Stimulated activated CD8-positive, alpha-beta memory T cell treated with anti-CD3 and anti-CD28 coated beads, Interleukin-12 subunit alpha, Interleukin-12 subunit beta, amount 100 ng/mL, for 24 hours (primary cell): ENCODE measurements at regions not wholly inside any gene's neighbourhood (a gene's known extent, or its start where the extent isn't known, plus 50 kb on each side); places are given as distances from the start of the nearest gene placed in this dataset.

Experiments
- DNase-seq: peaks from one replicate; pipeline ENCODE4 v3.0.0-alpha.2; 2020; ENCODE audit errors: extremely low read depth

- DNase-seq = no peak
These were observed 462.3 kb upstream of the JARID2 start for GRCh38 chr6:14783594-14783993.

- no peak for DNase-seq
These were observed 461.0 kb upstream of the JARID2 start for GRCh38 chr6:14784596-14785492.

DNA sequence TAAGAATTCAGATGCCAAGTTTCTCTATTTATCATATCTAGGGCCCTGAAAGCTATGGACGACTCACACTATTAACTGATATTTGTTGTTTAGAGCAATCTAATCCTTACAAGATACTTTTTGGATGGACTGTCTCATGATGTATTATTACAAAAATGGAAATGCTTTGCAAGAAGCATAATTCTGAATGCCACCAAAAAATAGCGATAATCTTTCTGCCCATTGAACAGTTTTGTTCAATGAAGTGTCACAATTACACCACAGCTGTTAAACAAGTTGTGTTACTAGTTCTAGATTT, 460.4 kb upstream of the JARID2 start:
- DNase-seq = no peak

DNA sequence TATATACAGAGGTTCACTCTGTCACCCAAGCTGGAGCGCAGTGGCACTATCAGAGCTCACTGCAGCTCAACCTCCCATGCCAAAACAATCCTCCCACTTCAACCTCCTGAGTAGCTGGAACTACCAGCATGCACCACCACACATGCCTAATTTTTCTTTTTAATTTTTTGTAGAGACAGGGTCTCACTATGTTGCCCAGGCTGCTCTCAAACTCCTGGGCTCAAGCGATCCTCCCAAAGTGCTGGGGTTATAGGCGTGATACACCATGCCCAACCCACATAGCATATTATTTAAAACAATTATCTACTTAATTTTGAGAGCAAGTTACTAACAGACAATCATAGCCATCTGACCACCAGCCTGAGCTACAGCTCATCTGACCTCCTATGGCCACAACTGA, 459.9 kb upstream of the JARID2 start:
- DNase-seq = no peak

DNA sequence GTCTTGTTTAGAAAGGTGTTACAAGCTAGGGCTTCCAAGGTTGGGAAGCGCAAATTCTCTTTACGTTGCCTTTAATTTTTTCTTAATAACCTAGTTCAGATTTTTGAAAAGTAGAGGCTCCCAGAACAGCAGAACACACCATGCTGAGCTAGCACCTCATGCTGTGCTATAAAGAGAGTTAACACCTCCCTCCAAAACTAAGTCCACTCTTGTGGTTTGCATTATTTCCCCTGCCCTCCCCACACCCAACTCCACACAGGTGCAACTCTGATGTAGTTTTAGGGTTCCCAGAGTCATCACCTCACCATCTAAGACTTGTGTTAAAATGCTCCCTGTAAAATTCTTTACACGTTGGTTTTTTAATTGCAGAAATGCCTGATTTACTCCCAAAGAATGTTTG, 459.4 kb upstream of the JARID2 start:
- no peak for DNase-seq

GRCh38 chr6:14787250-14787649, 458.6 kb upstream of the JARID2 start:
- no peak for DNase-seq

GRCh38 chr6:14787677-14788076, 458.2 kb upstream of the JARID2 start:
- DNase-seq = no peak

DNA sequence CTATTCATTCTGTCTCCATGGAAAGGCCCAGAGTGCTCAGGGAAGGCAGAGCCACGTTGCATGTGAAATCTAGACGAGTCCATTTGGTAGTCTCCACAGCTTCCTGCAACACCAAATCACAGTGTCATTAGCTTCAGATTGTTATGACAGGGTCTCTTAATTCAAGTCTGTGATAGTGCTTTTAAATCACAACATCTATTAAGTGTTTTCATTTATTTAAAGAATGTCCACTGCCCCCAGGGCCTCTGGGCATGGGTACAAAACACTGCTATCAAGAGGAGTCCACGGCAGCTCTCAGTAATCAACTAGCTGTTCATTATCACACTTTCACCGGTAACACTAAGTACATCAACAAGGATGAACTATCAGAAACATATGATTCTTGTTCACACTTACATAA, 455.9 kb upstream of the JARID2 start:
- no peak for DNase-seq

GRCh38 chr6:14790976-14791375, 454.9 kb upstream of the JARID2 start:
- no peak for DNase-seq

GRCh38 chr6:14791526-14791925, 454.3 kb upstream of the JARID2 start:
- no peak for DNase-seq

GRCh38 chr6:14792118-14792955, 453.5 kb upstream of the JARID2 start:
- no peak for DNase-seq

DNA sequence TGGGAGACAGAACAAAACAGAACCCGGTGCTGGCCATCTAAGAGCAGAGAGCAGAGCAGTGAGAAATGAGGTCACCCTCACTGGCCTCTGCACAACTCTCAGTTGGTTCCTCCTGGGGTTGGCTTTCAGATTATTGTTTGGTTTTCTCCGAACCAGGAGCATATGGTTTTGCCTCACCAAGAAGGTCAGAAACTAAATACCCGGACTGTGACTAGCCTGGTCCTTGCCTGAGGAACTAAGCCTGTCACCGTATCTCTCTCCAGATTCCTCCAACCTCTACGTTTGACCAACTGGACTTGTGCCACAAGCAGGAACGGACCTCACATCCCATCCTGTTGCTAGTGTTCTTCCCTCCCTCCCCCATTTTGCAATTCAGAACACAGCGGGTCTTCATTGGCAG, 450.4 kb upstream of the JARID2 start:
- no peak for DNase-seq

GRCh38 chr6:14796974-14797762, 448.7 kb upstream of the JARID2 start:
- DNase-seq = no peak

DNA sequence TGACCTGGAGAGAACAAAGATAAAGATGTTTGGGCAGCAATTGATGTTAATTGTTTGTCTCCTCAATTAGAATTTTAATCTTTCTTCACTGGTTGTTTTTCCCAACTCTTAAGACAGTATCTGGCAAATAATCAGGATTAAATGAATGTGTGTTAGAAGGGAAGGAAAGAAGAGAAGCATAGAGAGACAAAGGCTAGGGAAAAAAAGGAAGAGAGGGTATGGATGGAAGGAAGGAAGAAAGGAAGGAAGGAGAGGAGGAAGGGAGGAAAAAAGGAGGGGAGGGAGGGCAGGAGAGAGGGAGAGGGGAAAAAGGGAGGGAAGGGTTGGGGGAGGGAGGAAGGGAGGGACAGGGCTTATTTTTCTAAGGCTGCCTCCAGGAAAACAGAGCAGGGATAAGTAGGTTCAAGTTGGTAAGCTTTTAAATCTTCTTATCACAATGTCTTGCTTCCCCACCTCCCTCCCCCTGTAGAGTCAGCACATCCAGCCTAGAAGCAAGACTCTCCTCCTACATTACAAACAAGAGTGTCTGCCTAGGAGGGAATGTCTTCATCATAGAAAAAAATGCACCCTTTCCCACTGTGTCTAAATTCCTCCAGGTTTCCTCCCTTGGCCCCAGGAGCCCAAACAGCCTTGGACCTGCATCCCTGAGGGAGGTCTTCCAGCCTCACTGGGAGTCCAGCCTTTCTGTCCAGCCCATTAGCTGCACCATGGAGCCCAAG, 447.8 kb upstream of the JARID2 start:
- no peak for DNase-seq

GRCh38 chr6:14798594-14798982, 447.3 kb upstream of the JARID2 start:
- no peak for DNase-seq

GRCh38 chr6:14798996-14799588, 446.8 kb upstream of the JARID2 start:
- DNase-seq = no peak

DNA sequence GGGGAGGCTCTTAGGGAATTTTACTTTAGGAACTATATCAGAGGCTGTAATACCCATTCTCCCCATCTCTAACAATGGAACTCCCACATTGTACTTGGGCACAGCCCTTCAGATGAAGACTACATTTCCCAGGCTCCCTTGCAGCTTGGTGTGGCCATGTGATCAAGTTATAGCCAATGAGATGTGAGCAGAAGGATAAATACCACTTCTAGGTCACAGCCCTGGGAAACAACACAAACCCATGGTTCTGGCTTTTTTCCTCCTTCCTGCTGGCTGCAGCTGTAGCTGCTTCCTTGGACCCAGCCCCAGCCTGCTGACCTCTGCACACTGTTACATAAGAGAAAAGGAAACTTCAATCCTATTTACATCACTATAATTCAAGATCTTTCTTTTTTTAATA, 445.9 kb upstream of the JARID2 start:
- DNase-seq = no peak

- DNase-seq = no peak
These were observed 443.2 kb upstream of the JARID2 start for GRCh38 chr6:14802514-14803160.

DNA sequence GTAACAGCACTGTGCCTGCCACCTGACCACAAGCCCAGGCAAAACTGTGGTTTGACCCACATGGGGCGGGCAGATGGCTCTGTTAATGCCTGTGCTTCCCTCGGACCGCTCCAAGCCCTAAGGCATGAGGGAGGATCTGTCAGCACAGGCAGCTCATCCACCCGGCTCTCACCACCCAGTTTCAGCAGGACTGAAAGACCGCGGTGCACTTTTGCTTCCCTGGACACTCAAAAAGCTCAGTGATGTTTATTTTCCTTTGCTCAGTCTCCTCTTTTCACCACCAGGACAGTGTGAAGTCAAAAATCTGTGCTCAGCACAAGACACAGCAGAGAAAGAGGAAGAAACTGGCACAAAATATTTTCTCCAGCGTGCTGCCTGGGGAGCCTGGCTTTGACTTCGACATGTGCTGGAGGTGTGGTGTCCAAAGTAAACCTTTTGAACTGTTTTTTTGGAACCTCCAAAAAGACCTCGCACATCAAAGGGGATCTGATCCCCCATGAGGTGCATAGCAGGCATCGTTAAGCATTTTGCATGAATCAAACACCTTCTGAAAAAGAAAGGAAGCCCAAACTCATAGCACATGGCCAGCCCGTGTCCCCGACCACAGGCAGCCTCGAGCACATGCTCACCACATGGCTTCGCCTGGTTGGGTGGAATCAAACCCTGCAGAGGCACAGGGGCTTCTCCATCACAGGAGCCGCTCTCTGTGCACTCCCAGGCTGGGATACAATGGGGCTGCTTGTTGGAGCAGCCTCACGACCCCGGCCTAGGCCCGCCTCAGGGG, 441.7 kb upstream of the JARID2 start:
- DNase-seq = no peak

- no peak for DNase-seq
These were observed 441.1 kb upstream of the JARID2 start for GRCh38 chr6:14804785-14805210.
